H9 (cell line): ENCODE measurements at regions not wholly inside any gene's neighbourhood (a gene's known extent, or its start where the extent isn't known, plus 50 kb on each side); places are given as distances from the start of the nearest gene placed in this dataset.

Experiments used
- DNase-seq: peaks from one replicate; pipeline ENCODE4 v3.0.0-alpha.2; 2017
- H2AFZ ChIP-seq: one replicate; pipeline ENCODE4 v1.6.1; 2013; ENCODE audit warnings: mild to moderate bottlenecking, low read length, control low read depth, moderate library complexity
- H2AK5ac ChIP-seq: 2 replicates; pipeline ENCODE4 v1.6.1; 2013; ENCODE audit warnings: low read length, control low read depth, mixed read lengths; ENCODE audit not compliant: insufficient read length
- H2BK120ac ChIP-seq: one replicate; pipeline ENCODE4 v1.6.1; 2013; ENCODE audit warnings: low read depth, mild to moderate bottlenecking, low read length, control low read depth, inconsistent platforms; ENCODE audit not compliant: poor library complexity, severe bottlenecking
- H2BK12ac ChIP-seq: 2 replicates; pipeline ENCODE4 v1.6.1; 2013; ENCODE audit warnings: low read length, control low read depth, mixed read lengths, low read depth; ENCODE audit not compliant: insufficient read length
- H2BK15ac ChIP-seq: 2 replicates; pipeline ENCODE4 v1.6.1; 2013; ENCODE audit warnings: low read depth, low read length, control low read depth
- H2BK20ac ChIP-seq: one replicate; pipeline ENCODE4 v1.6.1; 2013; ENCODE audit warnings: low read depth, mild to moderate bottlenecking, low read length, control low read depth, inconsistent platforms; ENCODE audit not compliant: poor library complexity, severe bottlenecking
- H2BK5ac ChIP-seq: 2 replicates; pipeline ENCODE4 v1.6.1; 2013; ENCODE audit warnings: low read length, control low read depth, mixed read lengths; ENCODE audit not compliant: insufficient read length
- H3K14ac ChIP-seq: 2 replicates; pipeline ENCODE4 v1.6.1; 2013; ENCODE audit warnings: low read length, control low read depth; ENCODE audit not compliant: insufficient read depth
- H3K18ac ChIP-seq: 2 replicates; pipeline ENCODE4 v1.6.1; 2013; ENCODE audit warnings: low read depth, mild to moderate bottlenecking, mixed read lengths, low read length, control low read depth; ENCODE audit not compliant: insufficient read length
- H3K23ac ChIP-seq: 2 replicates; pipeline ENCODE4 v1.6.1; 2013; ENCODE audit warnings: low read length, control low read depth, mixed read lengths, low read depth; ENCODE audit not compliant: insufficient read length
- H3K23me2 ChIP-seq: 2 replicates; pipeline ENCODE4 v1.6.1; 2013; ENCODE audit warnings: low read depth, mild to moderate bottlenecking, mixed read lengths, low read length, control low read depth; ENCODE audit not compliant: insufficient read length, poor library complexity, severe bottlenecking
- H3K27ac ChIP-seq: 2 replicates; pipeline ENCODE4 v1.5.1; 2013; ENCODE audit warnings: low read length, control low read depth, mixed read lengths, low read depth; ENCODE audit not compliant: insufficient read length
- H3K27me3 ChIP-seq: 2 replicates; pipeline ENCODE4 v1.6.1; 2013; ENCODE audit warnings: low read length, control low read depth, inconsistent platforms; ENCODE audit not compliant: insufficient read depth
- H3K4ac ChIP-seq: 2 replicates; pipeline ENCODE4 v1.6.1; 2013; ENCODE audit warnings: low read depth, mild to moderate bottlenecking, control low read depth, inconsistent platforms, low read length, moderate library complexity
- H3K4me1 ChIP-seq: 2 replicates; pipeline ENCODE4 v1.6.1; 2013; ENCODE audit warnings: low read length, control low read depth, inconsistent platforms; ENCODE audit not compliant: insufficient read depth
- H3K4me2 ChIP-seq: 2 replicates; pipeline ENCODE4 v1.6.1; 2013; ENCODE audit warnings: low read length, control low read depth, mixed read lengths; ENCODE audit not compliant: insufficient read length, insufficient read depth
- H3K56ac ChIP-seq: 2 replicates; pipeline ENCODE4 v1.6.1; 2013; ENCODE audit warnings: low read depth, mild to moderate bottlenecking, mixed read lengths, low read length, control low read depth; ENCODE audit not compliant: insufficient read length
- H3K79me1 ChIP-seq: 2 replicates; pipeline ENCODE4 v1.6.1; 2013; ENCODE audit warnings: low read depth, mild to moderate bottlenecking, moderate library complexity, low read length, control low read depth, inconsistent platforms; ENCODE audit not compliant: insufficient read depth, poor library complexity, severe bottlenecking
- H3K79me2 ChIP-seq: 2 replicates; pipeline ENCODE4 v1.6.1; 2013; ENCODE audit warnings: low read length, control low read depth, inconsistent platforms; ENCODE audit not compliant: insufficient read depth
- H3K9ac ChIP-seq: 2 replicates; pipeline ENCODE4 v1.6.1; 2013; ENCODE audit warnings: low read length, control low read depth, mixed read lengths; ENCODE audit not compliant: insufficient read length; ENCODE audit errors: extremely low read depth
- H3K9me3 ChIP-seq: one replicate; pipeline ENCODE4 v1.6.1; 2013; ENCODE audit warnings: low read depth, low read length, inconsistent platforms; ENCODE audit not compliant: control insufficient read depth
- H3T11ph ChIP-seq: one replicate; pipeline ENCODE4 v1.6.1; 2013; ENCODE audit warnings: mild to moderate bottlenecking, low read length, control low read depth, inconsistent platforms
- H4K20me1 ChIP-seq: one replicate; pipeline ENCODE4 v1.6.1; 2013; ENCODE audit not compliant: control insufficient read depth, insufficient read length, insufficient read depth
- H4K5ac ChIP-seq: 2 replicates; pipeline ENCODE4 v1.6.1; 2013; ENCODE audit warnings: low read depth, mild to moderate bottlenecking, mixed read lengths, low read length, control low read depth; ENCODE audit not compliant: insufficient read length
- H4K8ac ChIP-seq: replicated peaks from 2 replicates; pipeline ENCODE4 v1.6.1; 2013; ENCODE audit warnings: low read length, control low read depth, mixed read lengths, low read depth; ENCODE audit not compliant: insufficient read length
- H4K91ac ChIP-seq: 2 replicates; pipeline ENCODE4 v1.6.1; 2013; ENCODE audit warnings: low read depth, mild to moderate bottlenecking, moderate library complexity, mixed read lengths, low read length, control low read depth; ENCODE audit not compliant: insufficient read length
- H3K27ac Mint-ChIP-seq, 3 experiments: 2 replicates in 2 of 3; 3 replicates in 1 of 3; pipeline ENCODE4 v1.8.0; 2020 to 2021; ENCODE audit warnings: mixed read lengths in 3 of 3, mild to moderate bottlenecking in 1 of 3, moderate library complexity in 1 of 3
- H3K27me3 Mint-ChIP-seq: 2 replicates; pipeline ENCODE4 v1.8.0; 2021; ENCODE audit warnings: low read depth, mild to moderate bottlenecking, moderate library complexity, mixed read lengths
- H3K36me3 Mint-ChIP-seq, 3 experiments: 2 replicates in 2 of 3; 3 replicates in 1 of 3; pipeline ENCODE4 v1.8.0; 2020 to 2021; ENCODE audit warnings: low read depth in 3 of 3, mixed read lengths in 3 of 3; ENCODE audit not compliant: insufficient read depth in 1 of 3
- H3K4me1 Mint-ChIP-seq, 2 experiments: 2 replicates each; pipeline ENCODE4 v1.8.0; 2020; ENCODE audit warnings: mixed read lengths in 2 of 2
- H3K4me3 Mint-ChIP-seq, 2 experiments: 2 replicates in 1 of 2; 3 replicates in 1 of 2; pipeline ENCODE4 v1.8.0; 2020 to 2021; ENCODE audit warnings: mild to moderate bottlenecking in 2 of 2, mixed read lengths in 2 of 2, moderate library complexity in 1 of 2
- H3K9me3 Mint-ChIP-seq, 2 experiments: 2 replicates in 1 of 2; 3 replicates in 1 of 2; pipeline ENCODE4 v1.8.0; 2020; ENCODE audit warnings: mild to moderate bottlenecking in 2 of 2, mixed read lengths in 2 of 2, moderate library complexity in 1 of 2
- WGBS: extraction: QIAGEN DNeasy Blood & Tissue Kit; methylation state at CpG from one replicate; pipeline ENCODE4 v1.1.7; 2013; ENCODE audit warnings: missing lambda C conversion rate, low lambda C conversion rate, mixed read lengths; ENCODE audit not compliant: insufficient read length; ENCODE audit errors: extremely low coverage; 5-methylcytosine and 5-hydroxymethylcytosine counted together
- TF ChIP-seq, protein P1 (sequence below): fragments of 200-600 bp; sonication (generic); conservative IDR thresholded peaks from 3 replicates; pipeline ENCODE4 v1.8.0; 2021; ENCODE audit warnings: antibody characterized with exemption, mild to moderate bottlenecking

DNA sequence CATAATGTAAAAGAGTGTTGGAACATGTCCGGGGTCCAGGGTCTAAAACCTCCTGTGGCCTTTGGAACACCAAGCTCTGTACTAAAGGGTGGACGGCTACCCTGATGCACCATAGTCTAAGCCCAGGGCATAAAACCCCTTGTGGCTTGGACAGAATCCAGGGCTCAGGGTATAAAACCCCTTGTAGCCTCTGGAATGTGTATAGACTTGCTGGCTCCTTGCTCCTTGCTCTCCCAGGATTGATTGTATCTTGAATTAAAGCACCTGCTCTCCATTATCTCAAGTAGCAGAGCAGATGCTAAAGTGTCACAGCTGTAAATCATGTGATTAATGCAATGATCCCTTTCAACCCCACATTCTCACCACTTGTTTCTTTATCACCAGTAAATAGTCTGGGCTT lies 556.5 kb downstream of the LRFN5 start:
- no peaks in the 10 kb centered on the region for H3K9me3 ChIP-seq
- no peak overlapping the region for H2BK15ac ChIP-seq
- H4K91ac ChIP-seq = no peak overlapping the region
- Mint-ChIP-seq H3K27ac (no peak overlapping the region; a peak in 1 of 7 replicates), H3K36me3 (peaks cover 0 to 4% (median 0%) of the 10 kb centered on the region in 3 experiments; a peak in 1 of 7 replicates), H3K9me3 (peaks cover 13 to 17% of the 10 kb centered on the region in 2 experiments), H3K4me1 (no peaks in the 10 kb centered on the region), H3K4me3 (no peak overlapping the region), H3K27me3 (no peaks in the 10 kb centered on the region)
- H2BK120ac ChIP-seq = no peak overlapping the region
- no peak overlapping the region for H2BK12ac ChIP-seq
- WGBS = no CpG with 5 or more reads among the region's 2 CpGs
- no peak for DNase-seq
- no peaks in the 10 kb centered on the region for H3K23me2 ChIP-seq
- H3K79me1 ChIP-seq = no peaks in the 10 kb centered on the region
- no peaks in the 10 kb centered on the region for H3K27me3 ChIP-seq
- no peak overlapping the region for H3K9ac ChIP-seq
- H2AFZ ChIP-seq = no peak overlapping the region
- no peaks in the 10 kb centered on the region for H4K20me1 ChIP-seq
- no peaks in the 10 kb centered on the region for H3K79me2 ChIP-seq
- no peak overlapping the region for H3K56ac ChIP-seq
- H3K14ac ChIP-seq = no peak overlapping the region
- no peak overlapping the region for H3K27ac ChIP-seq
- no peak overlapping the region for H3K4me2 ChIP-seq
- no peak overlapping the region for H4K5ac ChIP-seq
- no peak overlapping the region for H4K8ac ChIP-seq
- H3T11ph ChIP-seq = no peak overlapping the region
- H2AK5ac ChIP-seq = no peak overlapping the region
- no peaks in the 10 kb centered on the region for H3K4me1 ChIP-seq
- no peak overlapping the region for H3K4ac ChIP-seq
- no peak overlapping the region for H2BK20ac ChIP-seq
- no peak overlapping the region for H3K18ac ChIP-seq
- H3K23ac ChIP-seq = no peak overlapping the region
- TF ChIP-seq, protein P1, sequence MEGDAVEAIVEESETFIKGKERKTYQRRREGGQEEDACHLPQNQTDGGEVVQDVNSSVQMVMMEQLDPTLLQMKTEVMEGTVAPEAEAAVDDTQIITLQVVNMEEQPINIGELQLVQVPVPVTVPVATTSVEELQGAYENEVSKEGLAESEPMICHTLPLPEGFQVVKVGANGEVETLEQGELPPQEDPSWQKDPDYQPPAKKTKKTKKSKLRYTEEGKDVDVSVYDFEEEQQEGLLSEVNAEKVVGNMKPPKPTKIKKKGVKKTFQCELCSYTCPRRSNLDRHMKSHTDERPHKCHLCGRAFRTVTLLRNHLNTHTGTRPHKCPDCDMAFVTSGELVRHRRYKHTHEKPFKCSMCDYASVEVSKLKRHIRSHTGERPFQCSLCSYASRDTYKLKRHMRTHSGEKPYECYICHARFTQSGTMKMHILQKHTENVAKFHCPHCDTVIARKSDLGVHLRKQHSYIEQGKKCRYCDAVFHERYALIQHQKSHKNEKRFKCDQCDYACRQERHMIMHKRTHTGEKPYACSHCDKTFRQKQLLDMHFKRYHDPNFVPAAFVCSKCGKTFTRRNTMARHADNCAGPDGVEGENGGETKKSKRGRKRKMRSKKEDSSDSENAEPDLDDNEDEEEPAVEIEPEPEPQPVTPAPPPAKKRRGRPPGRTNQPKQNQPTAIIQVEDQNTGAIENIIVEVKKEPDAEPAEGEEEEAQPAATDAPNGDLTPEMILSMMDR = no peak
- no peak overlapping the region for H2BK5ac ChIP-seq
